Nucleus accumbens (tissue), 56 donors: ENCODE measurements at regions not wholly inside any gene's neighbourhood (a gene's known extent, or its start where the extent isn't known, plus 50 kb on each side); places are given as distances from the start of the nearest gene placed in this dataset.
"Not testable (repeated sequence)": the region's sequence is repeated elsewhere in the genome, so short reads cannot be mapped to it uniquely, and the experiment has no call there.

Experiments
- DNase-seq, 56 donors: peaks; one replicate each; lab custom pipeline; 2025; lab: John Stamatoyannopoulos, UW

DNA sequence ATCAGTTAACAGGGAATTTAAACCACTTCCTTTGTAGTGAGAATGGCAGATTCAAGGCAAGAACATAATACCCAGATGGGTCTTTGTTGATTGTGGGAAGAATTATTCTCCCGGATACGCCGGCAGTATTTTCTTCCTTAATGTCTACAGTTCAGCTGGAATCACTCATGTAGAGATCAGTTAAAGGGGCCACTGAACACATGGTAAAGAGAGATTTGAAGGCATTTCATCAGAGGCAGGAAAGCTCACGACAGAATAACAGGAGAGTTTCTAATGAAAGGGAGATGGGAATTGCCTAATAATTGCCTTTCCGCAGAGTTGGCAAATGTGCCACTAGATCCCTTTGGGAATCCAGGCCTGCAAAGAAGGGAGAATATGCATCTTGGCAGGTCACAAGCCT is 327.7 kb upstream of the ZNF804A start:
- DNase-seq = no peak

DNA sequence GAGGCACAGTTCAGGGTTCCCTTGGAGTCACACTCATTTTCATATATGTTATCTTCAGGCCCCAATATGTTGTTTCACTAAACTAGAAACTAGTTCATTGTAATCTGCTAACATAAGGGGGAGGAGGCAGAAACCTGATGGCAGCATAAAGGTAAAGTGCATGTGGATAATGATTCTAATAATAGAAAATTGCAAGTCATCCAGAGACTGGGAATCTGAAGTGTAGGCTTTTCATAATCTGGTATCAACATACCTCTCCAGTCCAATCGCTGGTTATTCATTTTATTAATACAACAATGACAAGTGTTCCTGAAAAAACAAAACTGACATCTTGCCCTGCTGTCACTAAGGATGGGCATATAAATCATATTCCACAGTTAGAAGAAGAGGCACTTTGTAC is 326.3 kb upstream of the ZNF804A start:
- DNase-seq = no peak

DNA sequence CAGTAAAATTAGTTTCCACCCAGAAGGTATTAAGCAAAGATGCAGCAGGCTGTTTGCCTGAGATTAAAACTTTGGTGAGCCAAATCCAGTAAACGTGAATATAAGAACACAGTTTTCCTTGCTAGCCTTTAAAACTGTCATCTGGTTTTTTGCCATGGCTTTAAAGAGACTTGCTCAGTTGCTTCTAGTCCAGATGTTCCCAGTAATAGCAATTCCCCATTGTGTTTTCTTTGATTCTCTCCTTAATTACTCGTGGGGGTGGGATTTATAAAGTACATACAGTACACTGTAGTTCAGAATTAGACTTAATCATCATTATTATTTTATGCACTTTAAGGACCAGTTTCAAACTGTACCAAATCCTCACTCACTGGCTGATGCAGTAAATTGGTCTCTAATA is 303.5 kb upstream of the ZNF804A start:
- DNase-seq = no peak

- DNase-seq = no peak
Measured at GRCh38 chr2:184297085-184297484, 301.2 kb upstream of the ZNF804A start.

- no peak for DNase-seq
Measured at GRCh38 chr2:184302506-184302905, 295.8 kb upstream of the ZNF804A start.

DNA sequence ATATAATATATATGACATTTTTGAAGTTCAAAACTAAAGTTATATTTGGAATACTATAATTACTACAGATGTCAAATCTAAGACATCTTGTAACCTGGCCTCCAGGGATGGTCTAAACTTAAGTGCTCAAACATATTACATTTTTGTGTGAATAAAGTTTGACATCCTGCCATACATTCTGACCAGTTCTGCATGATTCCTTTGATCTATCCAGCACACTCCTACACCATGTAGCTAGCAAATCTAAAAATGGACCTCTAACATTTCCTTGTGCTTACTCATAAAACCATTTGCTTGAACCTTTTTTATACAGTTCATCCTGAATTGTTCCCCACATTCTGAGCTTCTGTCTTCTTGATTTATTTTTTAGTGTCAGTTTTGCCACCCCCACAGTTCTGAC is 294.3 kb upstream of the ZNF804A start:
- no peak for DNase-seq

DNA sequence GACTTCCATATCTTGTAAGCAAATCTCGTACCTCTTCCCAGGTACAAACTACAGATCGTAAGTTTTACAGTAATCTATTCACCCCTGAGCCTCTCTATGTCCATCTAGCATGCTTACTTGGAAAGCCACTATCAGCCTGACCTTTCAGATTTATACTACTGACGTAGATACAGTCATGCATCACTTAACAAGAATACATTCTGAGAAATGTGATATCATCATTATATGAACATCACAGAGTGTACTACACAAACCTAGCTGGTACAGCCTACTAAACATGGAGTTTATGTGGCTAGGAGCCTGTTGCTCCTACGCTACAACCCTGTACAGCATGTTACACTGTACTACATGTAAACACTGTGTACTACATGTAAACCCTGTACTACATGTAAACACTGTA is 293.2 kb upstream of the ZNF804A start:
- no peak for DNase-seq

DNA sequence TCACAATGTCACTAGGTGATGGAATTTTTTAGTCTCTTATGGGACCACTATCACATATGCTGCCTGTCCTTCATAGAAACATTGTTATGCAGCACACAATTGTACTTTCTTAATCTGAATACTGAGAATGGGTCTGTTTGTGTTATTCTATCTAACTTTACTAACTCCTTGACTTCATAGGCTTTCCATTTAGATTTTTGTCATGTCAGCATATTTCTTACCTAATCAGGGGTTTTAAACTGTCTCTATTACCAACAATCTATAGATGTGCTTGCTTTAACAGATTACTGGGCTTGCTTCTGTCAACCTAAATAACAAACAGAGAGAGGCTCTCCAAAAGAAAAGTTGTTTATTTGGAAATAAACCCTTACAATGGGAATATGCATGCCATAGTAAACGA is 289.6 kb upstream of the ZNF804A start:
- DNase-seq = no peak

GRCh38 chr2:184312970-184313369 is 285.4 kb upstream of the ZNF804A start:
- no peak for DNase-seq

DNA sequence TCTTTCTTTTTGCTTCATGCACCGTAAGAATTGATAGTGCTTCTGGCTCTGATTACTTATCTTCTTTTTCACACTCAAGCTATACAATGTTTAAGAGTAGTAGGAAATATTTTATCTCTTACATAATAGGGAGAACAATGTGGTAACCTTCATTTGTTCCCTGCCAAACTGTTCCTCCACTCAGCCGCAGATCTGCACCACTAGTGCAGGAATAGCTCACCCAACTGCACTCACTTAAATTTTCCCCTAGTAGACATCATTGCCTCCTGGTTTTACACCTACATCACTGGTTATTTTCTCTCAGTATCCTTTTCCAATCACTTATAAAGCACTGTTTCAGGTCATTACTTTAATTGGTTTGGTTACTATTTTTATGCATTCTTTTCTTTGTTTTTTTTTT is 283.5 kb upstream of the ZNF804A start:
- DNase-seq = no peak

- no peak for DNase-seq
Measured at GRCh38 chr2:184316921-184317320, 281.4 kb upstream of the ZNF804A start.

- DNase-seq = no peak
Measured at GRCh38 chr2:184322615-184323014, 275.7 kb upstream of the ZNF804A start.

DNA sequence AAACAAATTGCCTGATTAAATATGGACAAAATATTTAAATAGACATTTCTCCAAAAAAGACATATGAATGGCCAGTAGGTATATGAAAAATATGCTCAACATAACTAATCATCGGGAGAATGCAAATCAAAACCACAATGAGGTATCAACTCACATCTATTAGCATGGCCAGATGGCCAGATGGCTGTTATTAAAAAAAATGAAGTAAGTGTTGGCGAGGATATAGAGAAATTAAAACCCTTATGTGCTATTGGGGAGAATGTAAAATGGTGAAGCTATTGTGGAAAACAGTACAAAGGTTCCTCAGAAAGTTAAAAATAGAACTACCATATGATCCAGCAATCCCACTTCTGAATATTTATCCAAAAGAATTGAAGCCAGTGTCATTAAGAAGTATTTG is 272.3 kb upstream of the ZNF804A start:
- DNase-seq = no peak

GRCh38 chr2:184327805-184328204 is 270.5 kb upstream of the ZNF804A start:
- DNase-seq = not testable (repeated sequence)

- DNase-seq = not testable (repeated sequence)
Measured at GRCh38 chr2:184330561-184330960, 267.8 kb upstream of the ZNF804A start.

DNA sequence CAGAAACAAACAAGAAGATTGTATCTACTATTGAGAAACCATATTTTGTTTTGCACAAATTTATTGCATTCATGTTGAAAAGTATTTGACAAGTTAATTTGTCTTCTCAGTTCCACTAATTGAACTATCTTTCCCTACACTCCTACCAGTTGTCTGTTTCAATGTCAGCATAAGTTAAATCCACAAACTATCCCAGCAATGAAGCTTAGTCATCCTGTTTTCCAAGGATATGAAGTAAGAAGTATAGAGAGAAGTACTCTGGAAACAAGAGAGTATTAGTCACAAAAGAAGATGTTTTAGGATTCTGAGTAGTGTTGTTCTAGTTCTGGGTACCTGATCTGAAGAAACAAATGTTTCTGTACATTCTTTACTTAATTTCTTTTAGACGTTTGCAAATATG is 261.6 kb upstream of the ZNF804A start:
- DNase-seq = no peak

- no peak for DNase-seq
Measured at GRCh38 chr2:184338771-184339170, 259.6 kb upstream of the ZNF804A start.

GRCh38 chr2:184339966-184340365 is 258.4 kb upstream of the ZNF804A start:
- no peak for DNase-seq

GRCh38 chr2:184346338-184346862 is 251.9 kb upstream of the ZNF804A start:
- no peak for DNase-seq

GRCh38 chr2:184351126-184351525 is 247.2 kb upstream of the ZNF804A start:
- no peak for DNase-seq

GRCh38 chr2:184357033-184357432 is 241.3 kb upstream of the ZNF804A start:
- DNase-seq = no peak

GRCh38 chr2:184359379-184359778 is 238.9 kb upstream of the ZNF804A start:
- no peak for DNase-seq

- DNase-seq = no peak
Measured at GRCh38 chr2:184363213-184363612, 235.1 kb upstream of the ZNF804A start.
